Fibroblast of skin of right quadriceps (primary cell): ENCODE measurements at regions not wholly inside any gene's neighbourhood (a gene's known extent, or its start where the extent isn't known, plus 50 kb on each side); places are given as distances from the start of the nearest gene placed in this dataset.
A peak's percentile ranks its signal among the peaks of the same experiment; 100 is the strongest.
"Not testable (repeated sequence)": the region's sequence is repeated elsewhere in the genome, so short reads cannot be mapped to it uniquely, and the experiment has no call there.

ENCODE experiments used
- DNase-seq: peaks from one replicate; pipeline ENCODE4 v3.0.0-alpha.2; 2013

GRCh38 chr13:64617231-64617630 is 2612.9 kb downstream of the PCDH9 start:
- no peak for DNase-seq

- DNase-seq = peak; percentile 59
Observed at GRCh38 chr13:64591971-64592370, 2638.2 kb downstream of the PCDH9 start.

- no peak for DNase-seq
Observed at GRCh38 chr13:64579331-64579730, 2650.8 kb downstream of the PCDH9 start.

- DNase-seq = no peak
Observed at GRCh38 chr13:64568748-64569147, 2661.4 kb downstream of the PCDH9 start.

- DNase-seq = not testable (repeated sequence)
Observed at GRCh38 chr13:64558031-64558430, 2672.1 kb downstream of the PCDH9 start.

GRCh38 chr13:64556376-64556775 is 2673.8 kb downstream of the PCDH9 start:
- peak; percentile 94 for DNase-seq

GRCh38 chr13:64553411-64554129 is 2676.6 kb downstream of the PCDH9 start:
- DNase-seq = peak; percentile 73

GRCh38 chr13:64551755-64552154 is 2678.4 kb downstream of the PCDH9 start:
- peak; percentile 98 for DNase-seq

GRCh38 chr13:64546371-64546770 is 2683.8 kb downstream of the PCDH9 start:
- DNase-seq = no peak

- no peak for DNase-seq
Observed at GRCh38 chr13:64540976-64541375, 2689.2 kb downstream of the PCDH9 start.

GRCh38 chr13:64540468-64540867 is 2689.7 kb downstream of the PCDH9 start:
- DNase-seq = no peak

GRCh38 chr13:64538711-64539110 is 2691.4 kb downstream of the PCDH9 start:
- DNase-seq = no peak

GRCh38 chr13:64534302-64534701 is 2695.8 kb downstream of the PCDH9 start:
- no peak for DNase-seq

- no peak for DNase-seq
Observed at GRCh38 chr13:64531400-64531799, 2698.7 kb downstream of the PCDH9 start.

- DNase-seq = no peak
Observed at GRCh38 chr13:64529874-64530485, 2700.2 kb downstream of the PCDH9 start.

GRCh38 chr13:64528838-64529237 is 2701.3 kb downstream of the PCDH9 start:
- DNase-seq = no peak

GRCh38 chr13:64527561-64527960 is 2702.6 kb downstream of the PCDH9 start:
- no peak for DNase-seq

GRCh38 chr13:64525687-64526086 is 2704.4 kb downstream of the PCDH9 start:
- no peak for DNase-seq

GRCh38 chr13:64510747-64511146 is 2719.4 kb downstream of the PCDH9 start:
- DNase-seq = no peak

GRCh38 chr13:64506246-64506645 is 2723.9 kb downstream of the PCDH9 start:
- peak; percentile 2 for DNase-seq

- peak; percentile 72 for DNase-seq
Observed at GRCh38 chr13:64505336-64505910, 2724.7 kb downstream of the PCDH9 start.

GRCh38 chr13:64488731-64489130 is 2741.4 kb downstream of the PCDH9 start:
- no peak for DNase-seq

GRCh38 chr13:64482373-64482772 is 2747.8 kb downstream of the PCDH9 start:
- no peak for DNase-seq

- DNase-seq = no peak
Observed at GRCh38 chr13:64480672-64481071, 2749.5 kb downstream of the PCDH9 start.
